Mesenchymal stem cell (in vitro differentiated cells and primary cell): ENCODE measurements at regions not wholly inside any gene's neighbourhood (a gene's known extent, or its start where the extent isn't known, plus 50 kb on each side); places are given as distances from the start of the nearest gene placed in this dataset.

Experiments used
- DNase-seq: peaks from one replicate; pipeline ENCODE4 v3.0.0-alpha.2; 2013
- H2AFZ ChIP-seq: one replicate; pipeline ENCODE4 v1.6.1; 2013; ENCODE audit warnings: low read depth, mild to moderate bottlenecking, control low read depth, inconsistent platforms, low read length, moderate library complexity
- H2AK5ac ChIP-seq: 2 replicates; pipeline ENCODE4 v1.6.1; 2013; ENCODE audit warnings: low read length, moderate library complexity, mild to moderate bottlenecking, inconsistent platforms; ENCODE audit not compliant: severe bottlenecking
- H2BK120ac ChIP-seq: one replicate; pipeline ENCODE4 v1.6.1; 2013; ENCODE audit warnings: low read depth, mild to moderate bottlenecking, inconsistent platforms, low read length, moderate library complexity
- H2BK12ac ChIP-seq, 2 experiments: one replicate each; pipeline ENCODE4 v1.6.1; 2013; ENCODE audit warnings: inconsistent platforms in 2 of 2, low read length in 2 of 2, mild to moderate bottlenecking in 2 of 2, moderate library complexity in 2 of 2, control low read depth in 1 of 2
- H2BK15ac ChIP-seq: one replicate; pipeline ENCODE4 v1.6.1; 2013; ENCODE audit warnings: mild to moderate bottlenecking, low read depth, inconsistent platforms; ENCODE audit not compliant: poor library complexity, severe bottlenecking
- H2BK5ac ChIP-seq: 2 replicates; pipeline ENCODE4 v1.6.1; 2013; ENCODE audit warnings: low read depth, mild to moderate bottlenecking, low read length, control low read depth, inconsistent platforms; ENCODE audit not compliant: poor library complexity, severe bottlenecking
- H3K14ac ChIP-seq, 2 experiments: one replicate each; pipeline ENCODE4 v1.6.1; 2013; ENCODE audit warnings: inconsistent platforms in 2 of 2, low read length in 2 of 2, control low read depth in 1 of 2, mild to moderate bottlenecking in 1 of 2, moderate library complexity in 1 of 2
- H3K18ac ChIP-seq, 2 experiments: one replicate each; pipeline ENCODE4 v1.6.1; 2013; ENCODE audit warnings: inconsistent platforms in 2 of 2, low read length in 2 of 2, control low read depth in 1 of 2, low read depth in 1 of 2, mild to moderate bottlenecking in 1 of 2
- H3K23ac ChIP-seq, 2 experiments: one replicate each; pipeline ENCODE4 v1.6.1; 2013; ENCODE audit warnings: inconsistent platforms in 2 of 2, low read length in 2 of 2, mild to moderate bottlenecking in 2 of 2, moderate library complexity in 2 of 2, control low read depth in 1 of 2
- H3K27ac ChIP-seq: 2 replicates; pipeline ENCODE4 v1.5.1; 2013; ENCODE audit warnings: mild to moderate bottlenecking, moderate library complexity, low read length, control low read depth, inconsistent platforms; ENCODE audit not compliant: poor library complexity, severe bottlenecking
- H3K27me3 ChIP-seq, 2 experiments: 2 replicates each; pipeline versions ENCODE4 v1.6.1 to v1.7.0; 2013; ENCODE audit warnings: low read length in 2 of 2, mild to moderate bottlenecking in 2 of 2, moderate library complexity in 2 of 2, control low read depth in 1 of 2, inconsistent platforms in 1 of 2; ENCODE audit not compliant: control insufficient read depth in 1 of 2, insufficient read depth in 1 of 2
- H3K36me3 ChIP-seq, 2 experiments: 2 replicates each; pipeline versions ENCODE4 v1.6.1 to v1.7.0; 2013; ENCODE audit warnings: low read length in 2 of 2, control low read depth in 1 of 2, inconsistent platforms in 1 of 2, low read depth in 1 of 2, mild to moderate bottlenecking in 1 of 2; ENCODE audit not compliant: insufficient read depth in 2 of 2, control insufficient read depth in 1 of 2
- H3K4ac ChIP-seq, 2 experiments: one replicate each; pipeline ENCODE4 v1.6.1; 2013; ENCODE audit warnings: inconsistent platforms in 2 of 2, low read length in 2 of 2, mild to moderate bottlenecking in 2 of 2, moderate library complexity in 2 of 2, control low read depth in 1 of 2, low read depth in 1 of 2
- H3K4me1 ChIP-seq: 2 replicates; pipeline ENCODE4 v1.6.1; 2013; ENCODE audit warnings: low read depth, low read length, control low read depth; ENCODE audit not compliant: control insufficient read depth, insufficient read depth
- H3K4me2 ChIP-seq: 2 replicates; pipeline ENCODE4 v1.6.1; 2013; ENCODE audit warnings: low read length, mild to moderate bottlenecking, inconsistent platforms; ENCODE audit not compliant: poor library complexity, severe bottlenecking
- H3K4me3 ChIP-seq, 2 experiments: 2 replicates each; pipeline versions ENCODE4 v1.5.1 to v1.7.0; 2013; ENCODE audit warnings: low read length in 2 of 2, mild to moderate bottlenecking in 2 of 2, control low read depth in 1 of 2, low read depth in 1 of 2; ENCODE audit not compliant: insufficient read depth in 1 of 2
- H3K79me1 ChIP-seq: replicated peaks from 2 replicates; pipeline ENCODE4 v1.6.1; 2013; ENCODE audit warnings: mild to moderate bottlenecking, control low read depth, low read length, inconsistent platforms; ENCODE audit not compliant: poor library complexity, severe bottlenecking
- H3K9ac ChIP-seq: 2 replicates; pipeline ENCODE4 v1.7.0; 2013; ENCODE audit warnings: mild to moderate bottlenecking, low read length, moderate library complexity
- H3K9me3 ChIP-seq: 2 replicates; pipeline ENCODE4 v1.7.0; 2013; ENCODE audit warnings: mild to moderate bottlenecking, low read length; ENCODE audit not compliant: control insufficient read depth
- H4K8ac ChIP-seq: one replicate; pipeline ENCODE4 v1.6.1; 2013; ENCODE audit warnings: inconsistent platforms, mild to moderate bottlenecking, low read length, moderate library complexity
- H4K91ac ChIP-seq: one replicate; pipeline ENCODE4 v1.6.1; 2013; ENCODE audit warnings: mild to moderate bottlenecking, low read length, inconsistent platforms
- WGBS: methylation state at CpG from one replicate; pipeline ENCODE4 v1.1.7; 2013; ENCODE audit warnings: mixed read lengths; 5-methylcytosine and 5-hydroxymethylcytosine counted together

- Histone ChIP-seq H3K27me3 (no peaks in the 10 kb centered on the region), H3K4me3 (no peak overlapping the region), H2BK120ac (no peak overlapping the region), H2BK15ac (no peak overlapping the region), H2AFZ (no peak overlapping the region), H3K79me1 (no peaks in the 10 kb centered on the region), H3K9me3 (no peaks in the 10 kb centered on the region), H3K27ac (no peak overlapping the region), H3K4ac (no peak overlapping the region), H2BK5ac (no peak overlapping the region), H2AK5ac (no peak overlapping the region), H3K4me1 (peaks cover 2% of the 10 kb centered on the region), H3K14ac (no peak overlapping the region), H2BK12ac (no peak overlapping the region), H3K23ac (no peak overlapping the region), H4K91ac (no peak overlapping the region), H3K4me2 (no peak overlapping the region), H3K36me3 (no peaks in the 10 kb centered on the region), H4K8ac (no peak overlapping the region), H3K9ac (no peak overlapping the region), H3K18ac (no peak overlapping the region)
- 75% methylated on average over 2 of the region's 3 CpGs for WGBS
- DNase-seq: no peak
These were observed 526.8 kb upstream of the CFAP20DC start for GRCh38 chr3:59576606-59577005.

DNA sequence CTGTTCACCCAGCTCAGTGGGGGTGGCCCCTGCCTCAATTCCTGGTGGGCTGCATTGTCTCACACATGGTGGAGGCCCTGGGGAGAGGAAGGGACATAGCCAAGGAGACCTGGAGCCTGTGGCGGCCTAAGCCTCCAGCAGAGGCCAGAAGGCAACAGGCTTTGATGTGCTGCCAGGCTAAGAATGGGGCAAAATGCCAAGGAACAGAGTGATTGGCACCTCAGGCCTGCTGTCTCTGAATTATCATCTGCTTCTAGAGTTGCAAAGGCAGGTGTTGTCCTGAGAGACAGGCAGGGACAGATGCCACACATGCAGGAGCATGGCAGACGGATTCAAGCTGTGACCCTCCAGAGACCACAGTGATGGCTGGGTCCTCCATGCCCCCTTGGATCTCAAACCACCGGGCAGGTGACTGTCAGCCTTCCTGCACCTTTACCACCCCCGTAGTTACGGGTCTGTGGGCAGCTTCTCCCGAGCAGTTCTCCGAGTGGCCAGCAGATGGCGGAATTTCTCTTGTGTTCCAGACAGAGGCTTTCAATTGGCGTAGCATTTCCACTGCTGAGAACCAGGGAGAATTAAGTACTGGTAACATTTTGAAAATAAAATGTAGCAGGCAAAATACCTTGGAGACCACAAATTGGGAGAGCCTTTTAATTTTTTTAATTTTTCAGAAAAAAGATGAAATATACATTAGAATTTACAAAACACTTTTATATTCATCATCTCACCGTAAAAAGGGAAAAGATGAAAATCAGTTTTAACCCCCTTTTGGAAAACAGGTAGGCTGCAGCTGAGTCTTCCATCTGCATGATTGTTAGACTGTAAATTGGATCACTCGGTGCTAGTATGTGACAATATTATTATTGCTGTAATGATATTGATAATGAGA lies 525.5 kb upstream of the CFAP20DC start:
- Histone ChIP-seq H3K14ac (peak overlapping the region in 1 of 2 experiments; percentile 86), H3K4me2 (no peak overlapping the region), H3K4me1 (peaks cover 2% of the 10 kb centered on the region), H3K27me3 (no peaks in the 10 kb centered on the region), H3K36me3 (no peaks in the 10 kb centered on the region), H2AFZ (peak overlapping the region; percentile 29), H2AK5ac (no peak overlapping the region), H4K8ac (no peak overlapping the region), H3K9ac (peak overlapping the region; percentile 21), H3K4ac (no peak overlapping the region), H2BK5ac (no peak overlapping the region), H2BK12ac (peak overlapping the region in 1 of 2 experiments; percentile 70), H3K27ac (no peak overlapping the region), H3K9me3 (no peaks in the 10 kb centered on the region), H4K91ac (peak overlapping the region; percentile 5), H2BK120ac (no peak overlapping the region), H3K18ac (peak overlapping the region in 1 of 2 experiments; percentile 40), H3K4me3 (no peak overlapping the region), H3K79me1 (no peaks in the 10 kb centered on the region), H3K23ac (no peak overlapping the region), H2BK15ac (peak overlapping the region; percentile 73)
- peak; percentile 68 for DNase-seq
- 21% methylated on average over 10 of the region's 11 CpGs for WGBS

DNA sequence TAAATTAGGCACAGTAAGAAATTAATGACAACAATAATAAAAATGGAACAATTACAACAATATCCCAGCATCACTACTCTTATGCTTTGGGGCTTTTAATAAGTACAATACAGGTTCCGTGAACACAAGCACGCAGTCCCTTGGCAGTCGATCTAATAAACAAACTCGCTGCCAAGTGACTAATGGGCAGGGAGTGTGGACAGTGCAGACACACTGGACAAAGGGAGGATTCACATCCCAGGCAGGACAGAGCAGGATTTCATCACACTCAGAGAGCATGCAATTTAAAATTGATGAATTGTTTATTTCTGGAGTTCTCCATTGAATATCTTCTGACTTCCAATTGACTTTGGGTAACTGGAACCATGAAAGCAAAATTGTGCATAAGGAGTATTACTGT lies 524.1 kb upstream of the CFAP20DC start:
- peaks cover 2% of the 10 kb centered on the region for H3K4me1 ChIP-seq
- no peak overlapping the region for H4K91ac ChIP-seq
- H2AK5ac ChIP-seq: no peak overlapping the region
- H3K23ac ChIP-seq: no peak overlapping the region
- DNase-seq: peak; percentile 72
- no peak overlapping the region for H4K8ac ChIP-seq
- WGBS: 58% methylated on average over 4 of the region's 4 CpGs
- H3K9ac ChIP-seq: peak overlapping the region; percentile 20
- no peaks in the 10 kb centered on the region for H3K79me1 ChIP-seq
- no peak overlapping the region for H3K18ac ChIP-seq
- no peaks in the 10 kb centered on the region for H3K9me3 ChIP-seq
- H3K4ac ChIP-seq: no peak overlapping the region
- no peak overlapping the region for H3K27ac ChIP-seq
- H3K27me3 ChIP-seq: peaks cover 0 to 3% of the 10 kb centered on the region in 2 experiments
- H2BK5ac ChIP-seq: no peak overlapping the region
- H3K14ac ChIP-seq: no peak overlapping the region
- no peak overlapping the region for H3K4me3 ChIP-seq
- no peaks in the 10 kb centered on the region for H3K36me3 ChIP-seq
- no peak overlapping the region for H2AFZ ChIP-seq
- no peak overlapping the region for H2BK120ac ChIP-seq
- H2BK12ac ChIP-seq: no peak overlapping the region
- H3K4me2 ChIP-seq: no peak overlapping the region
- H2BK15ac ChIP-seq: no peak overlapping the region

DNA sequence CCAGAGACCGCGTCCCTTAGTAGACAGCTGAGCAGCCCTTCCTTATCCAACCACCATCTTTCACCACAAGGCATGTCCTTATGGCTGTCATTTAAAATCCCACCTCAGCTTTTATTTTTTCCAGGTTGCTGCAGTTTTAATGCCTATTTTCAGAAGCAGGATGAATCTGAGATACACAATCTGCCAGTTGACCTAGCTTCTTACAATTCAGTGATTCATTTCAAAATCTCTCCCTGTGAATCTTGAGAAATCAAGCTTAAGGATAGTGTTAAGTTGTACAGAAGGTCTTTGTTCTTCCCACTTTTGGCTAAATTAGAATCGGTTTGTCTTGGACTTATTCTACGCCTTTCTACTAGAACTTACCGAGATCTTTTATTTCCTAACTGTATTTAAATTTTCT lies 522.3 kb upstream of the CFAP20DC start:
- no peak overlapping the region for H2BK15ac ChIP-seq
- H3K14ac ChIP-seq: no peak overlapping the region
- H3K36me3 ChIP-seq: no peaks in the 10 kb centered on the region
- WGBS: 95% methylated on average over 2 of the region's 5 CpGs
- no peaks in the 10 kb centered on the region for H3K79me1 ChIP-seq
- no peak overlapping the region for H3K4me3 ChIP-seq
- H3K27me3 ChIP-seq: peaks cover 0 to 3% of the 10 kb centered on the region in 2 experiments
- no peak overlapping the region for H2BK12ac ChIP-seq
- H3K23ac ChIP-seq: no peak overlapping the region
- no peak overlapping the region for H2AK5ac ChIP-seq
- no peak overlapping the region for H3K18ac ChIP-seq
- no peak overlapping the region for H2AFZ ChIP-seq
- H2BK5ac ChIP-seq: no peak overlapping the region
- no peaks in the 10 kb centered on the region for H3K9me3 ChIP-seq
- H4K91ac ChIP-seq: no peak overlapping the region
- no peak overlapping the region for H3K4me2 ChIP-seq
- H3K9ac ChIP-seq: no peak overlapping the region
- DNase-seq: no peak
- no peak overlapping the region for H3K4ac ChIP-seq
- H3K4me1 ChIP-seq: peaks cover 2% of the 10 kb centered on the region
- no peak overlapping the region for H3K27ac ChIP-seq
- H4K8ac ChIP-seq: no peak overlapping the region
- no peak overlapping the region for H2BK120ac ChIP-seq
